ENCODE measurements at regions not wholly inside any gene's neighbourhood (a gene's known extent, or its start where the extent isn't known, plus 50 kb on each side); places are given as distances from the start of the nearest gene placed in this dataset.

- Histone ChIP-seq H3K27me3 (ENCODE audit: insufficient read depth, low read length) (no peaks in the 10 kb centered on the region), H3K9me3 (ENCODE audit: low read length) (no peaks in the 10 kb centered on the region), H3K9me2 (ENCODE audit: low read depth, low read length) (no peaks in the 10 kb centered on the region), H3K27ac (ENCODE audit: low read depth, low read length, poor library complexity, severe bottlenecking) (no peak overlapping the region), H3K4me3 (ENCODE audit: low read depth, low read length, poor library complexity, severe bottlenecking) (no peak overlapping the region), H4K20me1 (ENCODE audit: insufficient read depth, low read length) (no peaks in the 10 kb centered on the region), H3F3A (ENCODE audit: insufficient read depth, low read length) (no peaks in the 10 kb centered on the region), H3K9ac (ENCODE audit: low read length) (no peak overlapping the region), H3K79me2 (ENCODE audit: insufficient read depth, low read length) (no peaks in the 10 kb centered on the region), H3K4me1 (ENCODE audit: insufficient read depth, low read length, severe bottlenecking) (no peaks in the 10 kb centered on the region), H3K36me3 (ENCODE audit: insufficient read depth, low read length) (no peaks in the 10 kb centered on the region), H2AFZ (ENCODE audit: low read length) (no peak overlapping the region), H3K4me2 (ENCODE audit: low read length) (no peak overlapping the region)
- TF ChIP-seq EZH2 (IDR thresholded peaks at IDR 0.05; ENCODE audit: borderline replicate concordance, low read length), result no peak
- TF ChIP-seq, protein P1, sequence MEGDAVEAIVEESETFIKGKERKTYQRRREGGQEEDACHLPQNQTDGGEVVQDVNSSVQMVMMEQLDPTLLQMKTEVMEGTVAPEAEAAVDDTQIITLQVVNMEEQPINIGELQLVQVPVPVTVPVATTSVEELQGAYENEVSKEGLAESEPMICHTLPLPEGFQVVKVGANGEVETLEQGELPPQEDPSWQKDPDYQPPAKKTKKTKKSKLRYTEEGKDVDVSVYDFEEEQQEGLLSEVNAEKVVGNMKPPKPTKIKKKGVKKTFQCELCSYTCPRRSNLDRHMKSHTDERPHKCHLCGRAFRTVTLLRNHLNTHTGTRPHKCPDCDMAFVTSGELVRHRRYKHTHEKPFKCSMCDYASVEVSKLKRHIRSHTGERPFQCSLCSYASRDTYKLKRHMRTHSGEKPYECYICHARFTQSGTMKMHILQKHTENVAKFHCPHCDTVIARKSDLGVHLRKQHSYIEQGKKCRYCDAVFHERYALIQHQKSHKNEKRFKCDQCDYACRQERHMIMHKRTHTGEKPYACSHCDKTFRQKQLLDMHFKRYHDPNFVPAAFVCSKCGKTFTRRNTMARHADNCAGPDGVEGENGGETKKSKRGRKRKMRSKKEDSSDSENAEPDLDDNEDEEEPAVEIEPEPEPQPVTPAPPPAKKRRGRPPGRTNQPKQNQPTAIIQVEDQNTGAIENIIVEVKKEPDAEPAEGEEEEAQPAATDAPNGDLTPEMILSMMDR (IDR thresholded peaks at IDR 0.05; ENCODE audit: low read length), result no peak
Measured at GRCh38 chr11:25613865-25614264, 718.1 kb upstream of the ANO3 start.

- Histone ChIP-seq H3F3A (ENCODE audit: insufficient read depth, low read length) (no peaks in the 10 kb centered on the region), H3K27ac (ENCODE audit: low read depth, low read length, poor library complexity, severe bottlenecking) (no peak overlapping the region), H3K36me3 (ENCODE audit: insufficient read depth, low read length) (no peaks in the 10 kb centered on the region), H4K20me1 (ENCODE audit: insufficient read depth, low read length) (no peaks in the 10 kb centered on the region), H3K79me2 (ENCODE audit: insufficient read depth, low read length) (no peaks in the 10 kb centered on the region), H3K4me3 (ENCODE audit: low read depth, low read length, poor library complexity, severe bottlenecking) (no peak overlapping the region), H3K9me2 (ENCODE audit: low read depth, low read length) (no peaks in the 10 kb centered on the region), H3K9me3 (ENCODE audit: low read length) (no peaks in the 10 kb centered on the region), H3K4me2 (ENCODE audit: low read length) (no peak overlapping the region), H3K4me1 (ENCODE audit: insufficient read depth, low read length, severe bottlenecking) (no peaks in the 10 kb centered on the region), H2AFZ (ENCODE audit: low read length) (no peak overlapping the region), H3K27me3 (ENCODE audit: insufficient read depth, low read length) (no peaks in the 10 kb centered on the region), H3K9ac (ENCODE audit: low read length) (no peak overlapping the region)
- TF ChIP-seq EZH2 (IDR thresholded peaks at IDR 0.05; ENCODE audit: borderline replicate concordance, low read length), result no peak
- TF ChIP-seq, protein P1 (IDR thresholded peaks at IDR 0.05; ENCODE audit: low read length), result no peak
Measured at GRCh38 chr11:25615069-25615468, 716.9 kb upstream of the ANO3 start.

- Histone ChIP-seq H3K9me2 (ENCODE audit: low read depth, low read length) (no peaks in the 10 kb centered on the region), H3K9me3 (ENCODE audit: low read length) (no peaks in the 10 kb centered on the region), H3K4me2 (ENCODE audit: low read length) (no peak overlapping the region), H3K79me2 (ENCODE audit: insufficient read depth, low read length) (no peaks in the 10 kb centered on the region), H3K27me3 (ENCODE audit: insufficient read depth, low read length) (no peaks in the 10 kb centered on the region), H3K4me1 (ENCODE audit: insufficient read depth, low read length, severe bottlenecking) (no peaks in the 10 kb centered on the region), H2AFZ (ENCODE audit: low read length) (no peak overlapping the region), H4K20me1 (ENCODE audit: insufficient read depth, low read length) (no peaks in the 10 kb centered on the region), H3F3A (ENCODE audit: insufficient read depth, low read length) (no peaks in the 10 kb centered on the region), H3K9ac (ENCODE audit: low read length) (no peak overlapping the region), H3K27ac (ENCODE audit: low read depth, low read length, poor library complexity, severe bottlenecking) (no peak overlapping the region), H3K36me3 (ENCODE audit: insufficient read depth, low read length) (no peaks in the 10 kb centered on the region), H3K4me3 (ENCODE audit: low read depth, low read length, poor library complexity, severe bottlenecking) (no peak overlapping the region)
- TF ChIP-seq, protein P1 (IDR thresholded peaks at IDR 0.05; ENCODE audit: low read length), result no peak
- no peak for TF ChIP-seq EZH2 (IDR thresholded peaks at IDR 0.05; ENCODE audit: borderline replicate concordance, low read length)
Measured at GRCh38 chr11:25615841-25616240, 716.1 kb upstream of the ANO3 start.
